K562 (cell line): ENCODE measurements at regions not wholly inside any gene's neighbourhood (a gene's known extent, or its start where the extent isn't known, plus 50 kb on each side); places are given as distances from the start of the nearest gene placed in this dataset.

Source experiments
- BCOR ChIP-seq: fragments of 450-650 bp; IDR thresholded peaks from 2 replicates; pipeline ENCODE4 v1.6.1; 2016
- ETV1 ChIP-seq: fragments of 450-650 bp; conservative IDR thresholded peaks from 2 replicates; pipeline ENCODE4 v1.6.1; 2016; ENCODE audit warnings: missing genetic modification characterization, control low read depth, low read depth, missing compliant biosample characterization
- ETV6 ChIP-seq, 3 experiments: fragments of 150-350 bp in 1 of 3; sonication (generic) in 1 of 3; formaldehyde crosslinking in 1 of 3; IDR thresholded peaks; 2 replicates each; pipeline versions ENCODE4 v1.6.1 to v1.8.0; 2014 to 2022; ENCODE audit warnings: borderline replicate concordance in 2 of 3, low read depth in 2 of 3, antibody characterized with exemption in 1 of 3, low read length in 1 of 3, mild to moderate bottlenecking in 1 of 3, missing genetic modification reagents in 1 of 3
- PML ChIP-seq: IDR thresholded peaks from 2 replicates; pipeline ENCODE4 v1.6.1; 2012; ENCODE audit warnings: low read length, inconsistent platforms
- RNF219 ChIP-seq: fragments of 250-450 bp; sonication (Bioruptor Pico); IDR thresholded peaks from 2 replicates; pipeline ENCODE4 v1.5.0; 2022; ENCODE audit warnings: mild to moderate bottlenecking
- ZBTB11 ChIP-seq, 3 experiments: fragments of 200-800 bp in 1 of 3; fragments of 250-450 bp in 1 of 3; fragments of 450-650 bp in 1 of 3; sonication (Bioruptor Pico) in 1 of 3; sonication (Bioruptor generic) in 1 of 3; formaldehyde crosslinking in 1 of 3; IDR thresholded peaks; 2 replicates each; pipeline versions ENCODE4 v1.6.1 to v1.8.0; 2016 to 2022; ENCODE audit warnings: mild to moderate bottlenecking in 2 of 3, missing genetic modification characterization in 2 of 3, missing compliant biosample characterization in 1 of 3, moderate library complexity in 1 of 3
- ZNF217 ChIP-seq: sonication (generic); formaldehyde crosslinking; IDR thresholded peaks from 2 replicates; pipeline ENCODE4 v1.8.0; 2022; ENCODE audit warnings: mild to moderate bottlenecking, missing genetic modification reagents

GRCh38 chr7:132641238-132641637 is 65.0 kb upstream of the PLXNA4 start (continued):
- TF ChIP-seq ZBTB11 (CRISPR knock-in tag; IDR thresholded peaks at IDR 0.05) = no peak
- TF ChIP-seq ZNF217 = no peak
- no peak for TF ChIP-seq PML
- no peak for TF ChIP-seq ETV6 (IDR thresholded peaks at IDR 0.05; ENCODE audit: borderline replicate concordance in 1 of 2, low read depth in 2 of 2, low read length in 1 of 2)
- no peak for TF ChIP-seq ETV6 (CRISPR knock-in tag; IDR thresholded peaks at IDR 0.05; ENCODE audit: borderline replicate concordance)
- TF ChIP-seq BCOR = no peak
- no peak for TF ChIP-seq RNF219 (CRISPR knock-in tag)
- TF ChIP-seq ETV1 (tag) = no peak
